ENCODE measurements at regions not wholly inside any gene's neighbourhood (a gene's known extent, or its start where the extent isn't known, plus 50 kb on each side); places are given as distances from the start of the nearest gene placed in this dataset.

- ATAC-seq (no peak), DNase-seq (no peak)
- Histone ChIP-seq H3K27ac (no peak overlapping the region), H3K27me3 (no peaks in the 10 kb centered on the region), H3K9me3 (no peaks in the 10 kb centered on the region), H3K36me3 (no peaks in the 10 kb centered on the region), H3K4me1 (no peaks in the 10 kb centered on the region), H3K4me3 (no peak overlapping the region)
- intact Hi-C loops (cut with DNase I; ENCODE audit: low total_unique reads) (no loop called here), in situ Hi-C loops (cut with MboI; ENCODE audit: low sequenced_read_pairs in 4 of 4) (no loop called here)
- TF ChIP-seq, protein P1, sequence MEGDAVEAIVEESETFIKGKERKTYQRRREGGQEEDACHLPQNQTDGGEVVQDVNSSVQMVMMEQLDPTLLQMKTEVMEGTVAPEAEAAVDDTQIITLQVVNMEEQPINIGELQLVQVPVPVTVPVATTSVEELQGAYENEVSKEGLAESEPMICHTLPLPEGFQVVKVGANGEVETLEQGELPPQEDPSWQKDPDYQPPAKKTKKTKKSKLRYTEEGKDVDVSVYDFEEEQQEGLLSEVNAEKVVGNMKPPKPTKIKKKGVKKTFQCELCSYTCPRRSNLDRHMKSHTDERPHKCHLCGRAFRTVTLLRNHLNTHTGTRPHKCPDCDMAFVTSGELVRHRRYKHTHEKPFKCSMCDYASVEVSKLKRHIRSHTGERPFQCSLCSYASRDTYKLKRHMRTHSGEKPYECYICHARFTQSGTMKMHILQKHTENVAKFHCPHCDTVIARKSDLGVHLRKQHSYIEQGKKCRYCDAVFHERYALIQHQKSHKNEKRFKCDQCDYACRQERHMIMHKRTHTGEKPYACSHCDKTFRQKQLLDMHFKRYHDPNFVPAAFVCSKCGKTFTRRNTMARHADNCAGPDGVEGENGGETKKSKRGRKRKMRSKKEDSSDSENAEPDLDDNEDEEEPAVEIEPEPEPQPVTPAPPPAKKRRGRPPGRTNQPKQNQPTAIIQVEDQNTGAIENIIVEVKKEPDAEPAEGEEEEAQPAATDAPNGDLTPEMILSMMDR (IDR thresholded peaks at IDR 0.05 in 4 of 5, conservative IDR thresholded peaks at IDR 0.05 in 1 of 5): no peak
- no peak for TF ChIP-seq POLR2A (IDR thresholded peaks at IDR 0.05)
Observed at GRCh38 chr5:57947181-57947580, 464.6 kb upstream of the ACTBL2 start.

GRCh38 chr5:57940879-57941278, 458.3 kb upstream of the ACTBL2 start:
- DNase-seq (no peak), ATAC-seq (no peak)
- no peak overlapping the region for H3K27ac ChIP-seq
- TF ChIP-seq, protein P1 (IDR thresholded peaks at IDR 0.05 in 4 of 5, conservative IDR thresholded peaks at IDR 0.05 in 1 of 5): no peak
- TF ChIP-seq POLR2A (IDR thresholded peaks at IDR 0.05): no peak
- intact Hi-C loops (cut with DNase I; ENCODE audit: low total_unique reads) (no loop called here), in situ Hi-C loops (cut with MboI; ENCODE audit: low sequenced_read_pairs in 4 of 4) (no loop called here)
- no peaks in the 10 kb centered on the region for H3K27me3 ChIP-seq
- no peak overlapping the region for H3K4me3 ChIP-seq
- no peaks in the 10 kb centered on the region for H3K36me3 ChIP-seq
- H3K4me1 ChIP-seq: no peaks in the 10 kb centered on the region
- no peaks in the 10 kb centered on the region for H3K9me3 ChIP-seq

- no peak overlapping the region for H3K27ac ChIP-seq
- no peak overlapping the region for H3K4me3 ChIP-seq
- no peaks in the 10 kb centered on the region for H3K9me3 ChIP-seq
- H3K36me3 ChIP-seq: no peaks in the 10 kb centered on the region
- no peaks in the 10 kb centered on the region for H3K4me1 ChIP-seq
- H3K27me3 ChIP-seq: no peaks in the 10 kb centered on the region
- in situ Hi-C loops (cut with MboI; ENCODE audit: low sequenced_read_pairs in 4 of 4) (no loop called here), intact Hi-C loops (cut with DNase I; ENCODE audit: low total_unique reads) (no loop called here)
- TF ChIP-seq, protein P1 (IDR thresholded peaks at IDR 0.05 in 4 of 5, conservative IDR thresholded peaks at IDR 0.05 in 1 of 5): no peak
- no peak for TF ChIP-seq POLR2A (IDR thresholded peaks at IDR 0.05)
- ATAC-seq (no peak), DNase-seq (no peak)
Observed at GRCh38 chr5:57940236-57940635, 457.6 kb upstream of the ACTBL2 start.

GRCh38 chr5:57939771-57940170, 457.2 kb upstream of the ACTBL2 start:
- intact Hi-C loops (cut with DNase I; ENCODE audit: low total_unique reads) (no loop called here), in situ Hi-C loops (cut with MboI; ENCODE audit: low sequenced_read_pairs in 4 of 4) (no loop called here)
- no peak for TF ChIP-seq POLR2A (IDR thresholded peaks at IDR 0.05)
- TF ChIP-seq, protein P1 (IDR thresholded peaks at IDR 0.05 in 4 of 5, conservative IDR thresholded peaks at IDR 0.05 in 1 of 5): no peak
- Histone ChIP-seq H3K27me3 (no peaks in the 10 kb centered on the region), H3K9me3 (no peaks in the 10 kb centered on the region), H3K27ac (no peak overlapping the region), H3K4me1 (no peaks in the 10 kb centered on the region), H3K36me3 (no peaks in the 10 kb centered on the region), H3K4me3 (no peak overlapping the region)
- DNase-seq: no peak
- no peak for ATAC-seq

- Histone ChIP-seq H3K27ac (no peak overlapping the region), H3K4me3 (no peak overlapping the region), H3K36me3 (no peaks in the 10 kb centered on the region), H3K4me1 (no peaks in the 10 kb centered on the region), H3K27me3 (no peaks in the 10 kb centered on the region), H3K9me3 (no peaks in the 10 kb centered on the region)
- ATAC-seq: no peak
- in situ Hi-C loops (cut with MboI; ENCODE audit: low sequenced_read_pairs in 4 of 4): no loop called here
- no peak for TF ChIP-seq POLR2A (IDR thresholded peaks at IDR 0.05)
- TF ChIP-seq, protein P1 (IDR thresholded peaks at IDR 0.05 in 4 of 5, conservative IDR thresholded peaks at IDR 0.05 in 1 of 5): no peak
- intact Hi-C loops (cut with DNase I; ENCODE audit: low total_unique reads): no loop called here
- no peak for DNase-seq
Observed at GRCh38 chr5:57939335-57939734, 456.7 kb upstream of the ACTBL2 start.
